ENCODE measurements at regions not wholly inside any gene's neighbourhood (a gene's known extent, or its start where the extent isn't known, plus 50 kb on each side); places are given as distances from the start of the nearest gene placed in this dataset.

DNA sequence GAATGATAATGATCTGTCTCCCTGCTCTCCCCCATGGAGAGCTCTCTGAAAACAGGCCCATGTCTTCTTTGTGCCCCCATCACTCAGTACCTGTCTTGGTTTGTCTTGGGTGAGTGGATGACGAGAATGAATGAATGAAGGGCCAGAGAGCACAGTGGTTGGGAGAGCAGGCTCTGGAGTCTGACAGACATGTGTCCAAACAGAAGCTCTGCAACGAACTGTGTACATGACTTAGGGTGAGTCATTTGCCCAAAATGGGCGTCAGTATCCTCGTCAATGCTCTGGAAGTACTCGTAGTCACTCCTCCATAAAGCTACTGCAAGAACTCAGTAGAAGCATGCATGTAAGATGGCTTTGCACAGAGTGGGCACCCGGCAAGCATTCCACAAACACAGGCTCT, 170.2 kb upstream of the TLE3 start (continued):
- peak; percentile 60 for TF ChIP-seq FOSL1 (tag; conservative IDR thresholded peaks at IDR 0.05)

DNA sequence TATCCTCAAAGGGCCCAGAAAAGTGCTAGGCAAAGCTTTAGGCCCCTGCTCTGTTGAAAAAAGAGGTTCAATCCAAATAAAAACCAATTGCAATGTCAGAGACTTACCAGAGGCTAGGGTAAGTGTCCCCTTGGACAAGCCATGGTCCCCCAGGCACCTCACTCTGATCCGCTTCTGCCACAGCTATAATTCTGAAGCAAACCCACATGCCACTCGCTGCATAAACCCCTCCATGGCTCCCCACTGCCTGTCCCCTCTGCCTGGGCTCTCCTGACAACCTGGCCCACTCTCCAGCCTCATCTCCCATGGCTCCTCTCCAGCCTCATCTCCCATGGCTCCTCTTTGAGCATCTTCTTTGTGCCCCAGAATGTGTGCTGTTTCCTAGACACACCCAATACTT, 169.6 kb upstream of the TLE3 start:
- Histone ChIP-seq H3K27me3 (ENCODE audit: control insufficient read depth in 2 of 2, insufficient read depth in 2 of 2, low read length in 2 of 2) (peaks cover 25 to 65% of the 10 kb centered on the region in 2 experiments; a peak in 4 of 5 replicates), H3K4me2 (ENCODE audit: insufficient read depth, low read length) (no peak overlapping the region; the same call in 1 of the 2 replicates), H3K4me3 (no peak overlapping the region), H3K9me1 (ENCODE audit: control insufficient read depth, insufficient read depth, low read length) (no peaks in the 10 kb centered on the region), H3K9ac (ENCODE audit: insufficient read depth in 1 of 2, low read depth in 2 of 2, low read length in 2 of 2) (no peak overlapping the region), H3K9me3 (replicated peaks; ENCODE audit: control insufficient read depth, insufficient read depth, low read depth, low read length) (no peaks in the 10 kb centered on the region), H3K27ac (ENCODE audit: extremely low read depth, low read depth, low read length) (no peak overlapping the region), H3K36me3 (ENCODE audit: control insufficient read depth, insufficient read depth, low read length) (no peaks in the 10 kb centered on the region), H3K79me2 (ENCODE audit: control insufficient read depth, insufficient read depth, low read length) (no peaks in the 10 kb centered on the region), H4K20me1 (replicated peaks; ENCODE audit: control insufficient read depth, insufficient read depth, low read length) (peaks cover 6% of the 10 kb centered on the region; the same call in 1 of the 2 replicates), H3K4me1 (replicated peaks in 1 of 2; ENCODE audit: control insufficient read depth in 2 of 2, insufficient read depth in 2 of 2, low read length in 2 of 2) (no peaks in the 10 kb centered on the region; a peak in 1 of 5 replicates), H2AFZ (ENCODE audit: low read depth, low read length) (no peak overlapping the region)
- no TSS peak for BruUV-seq (replicated peaks)
- POLR2A ChIA-PET = no interaction called here
- in situ Hi-C loops (cut with MboI) (no loop called here), intact Hi-C loops (cut with micrococcal nuclease) (loop anchor here (10.0 kb wide), 1 partner anchor 217 kb away; no protein-coding TSS in a partner anchor)
- CTCF ChIA-PET (ENCODE audit: low intra/inter-chr PET ratio) = no interaction called here
- WGBS (ENCODE audit: insufficient coverage, low coverage, missing lambda C conversion rate) = 0% methylated on average over 2 of the region's 2 CpGs
- DNase-seq (ENCODE audit: extremely low read depth in 1 of 4, low spot score in 3 of 4) (no peak), FAIRE-seq (no peak), ATAC-seq (no peak)
- TF ChIP-seq, protein P1, sequence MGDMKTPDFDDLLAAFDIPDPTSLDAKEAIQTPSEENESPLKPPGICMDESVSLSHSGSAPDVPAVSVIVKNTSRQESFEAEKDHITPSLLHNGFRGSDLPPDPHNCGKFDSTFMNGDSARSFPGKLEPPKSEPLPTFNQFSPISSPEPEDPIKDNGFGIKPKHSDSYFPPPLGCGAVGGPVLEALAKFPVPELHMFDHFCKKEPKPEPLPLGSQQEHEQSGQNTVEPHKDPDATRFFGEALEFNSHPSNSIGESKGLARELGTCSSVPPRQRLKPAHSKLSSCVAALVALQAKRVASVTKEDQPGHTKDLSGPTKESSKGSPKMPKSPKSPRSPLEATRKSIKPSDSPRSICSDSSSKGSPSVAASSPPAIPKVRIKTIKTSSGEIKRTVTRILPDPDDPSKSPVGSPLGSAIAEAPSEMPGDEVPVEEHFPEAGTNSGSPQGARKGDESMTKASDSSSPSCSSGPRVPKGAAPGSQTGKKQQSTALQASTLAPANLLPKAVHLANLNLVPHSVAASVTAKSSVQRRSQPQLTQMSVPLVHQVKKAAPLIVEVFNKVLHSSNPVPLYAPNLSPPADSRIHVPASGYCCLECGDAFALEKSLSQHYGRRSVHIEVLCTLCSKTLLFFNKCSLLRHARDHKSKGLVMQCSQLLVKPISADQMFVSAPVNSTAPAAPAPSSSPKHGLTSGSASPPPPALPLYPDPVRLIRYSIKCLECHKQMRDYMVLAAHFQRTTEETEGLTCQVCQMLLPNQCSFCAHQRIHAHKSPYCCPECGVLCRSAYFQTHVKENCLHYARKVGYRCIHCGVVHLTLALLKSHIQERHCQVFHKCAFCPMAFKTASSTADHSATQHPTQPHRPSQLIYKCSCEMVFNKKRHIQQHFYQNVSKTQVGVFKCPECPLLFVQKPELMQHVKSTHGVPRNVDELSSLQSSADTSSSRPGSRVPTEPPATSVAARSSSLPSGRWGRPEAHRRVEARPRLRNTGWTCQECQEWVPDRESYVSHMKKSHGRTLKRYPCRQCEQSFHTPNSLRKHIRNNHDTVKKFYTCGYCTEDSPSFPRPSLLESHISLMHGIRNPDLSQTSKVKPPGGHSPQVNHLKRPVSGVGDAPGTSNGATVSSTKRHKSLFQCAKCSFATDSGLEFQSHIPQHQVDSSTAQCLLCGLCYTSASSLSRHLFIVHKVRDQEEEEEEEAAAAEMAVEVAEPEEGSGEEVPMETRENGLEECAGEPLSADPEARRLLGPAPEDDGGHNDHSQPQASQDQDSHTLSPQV (IDR thresholded peaks at IDR 0.05) = no peak
- TF ChIP-seq MEF2A (IDR thresholded peaks at IDR 0.05; ENCODE audit: control insufficient read depth, low read depth, low read length) (no peak), ZNF444 (CRISPR knock-in tag; IDR thresholded peaks at IDR 0.05) (no peak), ZNF282 (CRISPR knock-in tag; IDR thresholded peaks at IDR 0.05) (no peak), ZNF586 (CRISPR knock-in tag; conservative IDR thresholded peaks at IDR 0.05) (no peak), SUPT5H (IDR thresholded peaks at IDR 0.05) (no peak), RBM34 (IDR thresholded peaks at IDR 0.05; ENCODE audit: borderline replicate concordance, insufficient read depth, low read length) (no peak), CHD1 (IDR thresholded peaks at IDR 0.05; ENCODE audit: low read length) (no peak), OTX1 (CRISPR knock-in tag; IDR thresholded peaks at IDR 0.05) (no peak), ZNF41 (CRISPR knock-in tag; conservative IDR thresholded peaks at IDR 0.05) (no peak), E2F3 (CRISPR knock-in tag; IDR thresholded peaks at IDR 0.05) (no peak), SIN3A (IDR thresholded peaks at IDR 0.05; ENCODE audit: borderline replicate concordance in 2 of 2, control insufficient read depth in 1 of 2, low read depth in 2 of 2, low read length in 2 of 2) (no peak), NCOA4 (IDR thresholded peaks at IDR 0.05; ENCODE audit: partially characterized antibody) (no peak)
- TF ChIP-seq, protein P2, sequence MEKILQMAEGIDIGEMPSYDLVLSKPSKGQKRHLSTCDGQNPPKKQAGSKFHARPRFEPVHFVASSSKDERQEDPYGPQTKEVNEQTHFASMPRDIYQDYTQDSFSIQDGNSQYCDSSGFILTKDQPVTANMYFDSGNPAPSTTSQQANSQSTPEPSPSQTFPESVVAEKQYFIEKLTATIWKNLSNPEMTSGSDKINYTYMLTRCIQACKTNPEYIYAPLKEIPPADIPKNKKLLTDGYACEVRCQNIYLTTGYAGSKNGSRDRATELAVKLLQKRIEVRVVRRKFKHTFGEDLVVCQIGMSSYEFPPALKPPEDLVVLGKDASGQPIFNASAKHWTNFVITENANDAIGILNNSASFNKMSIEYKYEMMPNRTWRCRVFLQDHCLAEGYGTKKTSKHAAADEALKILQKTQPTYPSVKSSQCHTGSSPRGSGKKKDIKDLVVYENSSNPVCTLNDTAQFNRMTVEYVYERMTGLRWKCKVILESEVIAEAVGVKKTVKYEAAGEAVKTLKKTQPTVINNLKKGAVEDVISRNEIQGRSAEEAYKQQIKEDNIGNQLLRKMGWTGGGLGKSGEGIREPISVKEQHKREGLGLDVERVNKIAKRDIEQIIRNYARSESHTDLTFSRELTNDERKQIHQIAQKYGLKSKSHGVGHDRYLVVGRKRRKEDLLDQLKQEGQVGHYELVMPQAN (IDR thresholded peaks at IDR 0.05; ENCODE audit: borderline replicate concordance) = no peak
